HEK293T (cell line): ENCODE measurements at regions not wholly inside any gene's neighbourhood (a gene's known extent, or its start where the extent isn't known, plus 50 kb on each side); places are given as distances from the start of the nearest gene placed in this dataset.
"Not testable (repeated sequence)": the region's sequence is repeated elsewhere in the genome, so short reads cannot be mapped to it uniquely, and the experiment has no call there.

Experiments
- CTCF ChIA-PET: fragments of 350-600 bp; formaldehyde crosslinking; extraction: SDS; loops from one replicate; lab custom pipeline; 2021; ENCODE audit warnings: antibody characterized with exemption, inconsistent platforms; lab: Yijun Ruan, JAX
- POLR2A ChIA-PET: fragments of 350-600 bp; formaldehyde crosslinking; extraction: SDS; loops from one replicate; lab custom pipeline; 2020; ENCODE audit warnings: antibody characterized with exemption, inconsistent platforms; lab: Yijun Ruan, JAX
- DNase-seq: peaks from one replicate; pipeline ENCODE4 v3.0.0; 2012; ENCODE audit warnings: mixed read lengths; ENCODE audit errors: extremely low spot score
- ARNT ChIP-seq: fragments of 450-650 bp; IDR thresholded peaks from 2 replicates; pipeline ENCODE4 v1.6.1; 2017; ENCODE audit warnings: mild to moderate bottlenecking
- BHLHE40 ChIP-seq: fragments of 450-650 bp; IDR thresholded peaks from 2 replicates; pipeline ENCODE4 v1.6.1; 2016; ENCODE audit warnings: mild to moderate bottlenecking, moderate library complexity, borderline replicate concordance
- CTBP1 ChIP-seq: fragments of 450-650 bp; IDR thresholded peaks from 2 replicates; pipeline ENCODE4 v1.6.1; 2016; ENCODE audit warnings: borderline replicate concordance
- ELF4 ChIP-seq: fragments of 450-650 bp; IDR thresholded peaks from 2 replicates; pipeline ENCODE4 v1.6.1; 2017; ENCODE audit warnings: antibody characterized with exemption
- FOXA1 ChIP-seq: fragments of 450-650 bp; IDR thresholded peaks from 2 replicates; pipeline ENCODE4 v1.6.1; 2016; ENCODE audit warnings: mild to moderate bottlenecking
- FOXK2 ChIP-seq: fragments of 450-650 bp; IDR thresholded peaks from 2 replicates; pipeline ENCODE4 v1.6.1; 2016; ENCODE audit warnings: mild to moderate bottlenecking
- FOXM1 ChIP-seq: fragments of 450-650 bp; IDR thresholded peaks from 2 replicates; pipeline ENCODE4 v1.6.1; 2017; ENCODE audit warnings: mild to moderate bottlenecking, borderline replicate concordance
- HDGF ChIP-seq: fragments of 450-650 bp; IDR thresholded peaks from 2 replicates; pipeline ENCODE4 v1.6.1; 2017; ENCODE audit warnings: antibody characterized with exemption, borderline replicate concordance
- L3MBTL2 ChIP-seq: fragments of 450-650 bp; conservative IDR thresholded peaks from 2 replicates; pipeline ENCODE4 v1.6.1; 2016; ENCODE audit warnings: mild to moderate bottlenecking
- LEF1 ChIP-seq: fragments of 450-650 bp; IDR thresholded peaks from 2 replicates; pipeline ENCODE4 v1.6.1; 2017; ENCODE audit warnings: mild to moderate bottlenecking, borderline replicate concordance
- NFRKB ChIP-seq: fragments of 450-650 bp; IDR thresholded peaks from 2 replicates; pipeline ENCODE4 v1.6.1; 2016; ENCODE audit warnings: mild to moderate bottlenecking, moderate library complexity
- SP1 ChIP-seq: fragments of 450-650 bp; IDR thresholded peaks from 2 replicates; pipeline ENCODE4 v1.6.1; 2017
- SUZ12 ChIP-seq: fragments of 450-650 bp; IDR thresholded peaks from 2 replicates; pipeline ENCODE4 v1.6.1; 2016; ENCODE audit warnings: mild to moderate bottlenecking
- TARDBP ChIP-seq: fragments of 450-650 bp; IDR thresholded peaks from 2 replicates; pipeline ENCODE4 v1.6.1; 2016
- ZNF384 ChIP-seq: fragments of 450-650 bp; IDR thresholded peaks from 2 replicates; pipeline ENCODE4 v1.6.1; 2016
- TF ChIP-seq, protein P1 (sequence below): fragments of 450-650 bp; IDR thresholded peaks from 2 replicates; pipeline ENCODE4 v1.6.1; 2016

DNA sequence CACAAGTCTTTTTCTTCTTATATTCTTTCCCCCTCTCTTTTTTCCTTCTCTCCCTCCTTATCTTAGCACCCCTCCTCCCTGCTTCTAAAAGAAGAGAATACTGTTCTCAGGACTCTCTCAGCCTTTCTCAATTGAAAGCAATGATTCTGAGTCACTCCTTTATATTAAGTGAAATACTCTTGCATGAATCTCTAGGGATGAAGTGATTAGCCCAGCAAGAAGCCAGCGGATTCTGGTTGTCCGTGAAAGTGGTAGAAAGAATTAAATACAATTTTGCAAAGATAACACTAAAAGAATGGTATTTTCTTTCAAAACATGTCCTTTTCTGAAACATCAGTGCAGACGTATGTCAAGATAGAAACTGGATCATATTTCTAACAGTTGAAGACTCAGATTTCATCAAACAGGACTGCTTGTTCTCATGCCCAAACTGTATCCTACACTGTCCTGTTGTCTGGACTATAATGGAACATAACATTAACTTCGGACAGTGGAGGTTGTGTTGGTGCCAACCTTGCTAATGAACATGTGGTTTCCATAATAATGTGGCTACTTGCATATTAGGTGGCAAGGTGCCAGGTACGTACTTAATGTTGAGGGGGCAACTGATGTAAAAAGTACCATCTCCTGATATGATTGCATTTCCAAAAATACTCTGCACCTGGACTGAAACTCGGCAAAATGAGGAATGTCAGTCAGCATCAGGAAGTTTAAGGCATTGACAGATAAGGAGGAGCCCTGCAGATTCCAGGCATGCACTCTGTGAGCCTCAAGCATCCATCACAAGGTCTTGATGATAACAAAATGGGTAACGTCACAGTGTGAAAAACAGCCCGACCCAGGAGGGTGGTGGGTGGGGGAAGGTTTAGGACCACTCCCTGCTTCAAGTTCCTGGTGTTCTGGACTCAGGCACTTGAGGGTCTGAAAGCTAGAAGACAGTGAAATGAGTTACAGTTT, 357.2 kb downstream of the DLEU7 start:
- ChIA-PET POLR2A (no interaction called here), CTCF (no interaction called here)
- TF ChIP-seq CTBP1 (no peak), TARDBP (no peak), SP1 (no peak), FOXA1 (no peak), ARNT (no peak), NFRKB (no peak), BHLHE40 (no peak), FOXK2 (no peak), L3MBTL2 (no peak)
- TF ChIP-seq, protein P1, sequence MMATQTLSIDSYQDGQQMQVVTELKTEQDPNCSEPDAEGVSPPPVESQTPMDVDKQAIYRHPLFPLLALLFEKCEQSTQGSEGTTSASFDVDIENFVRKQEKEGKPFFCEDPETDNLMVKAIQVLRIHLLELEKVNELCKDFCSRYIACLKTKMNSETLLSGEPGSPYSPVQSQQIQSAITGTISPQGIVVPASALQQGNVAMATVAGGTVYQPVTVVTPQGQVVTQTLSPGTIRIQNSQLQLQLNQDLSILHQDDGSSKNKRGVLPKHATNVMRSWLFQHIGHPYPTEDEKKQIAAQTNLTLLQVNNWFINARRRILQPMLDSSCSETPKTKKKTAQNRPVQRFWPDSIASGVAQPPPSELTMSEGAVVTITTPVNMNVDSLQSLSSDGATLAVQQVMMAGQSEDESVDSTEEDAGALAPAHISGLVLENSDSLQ: no peak
- DNase-seq: no peak

DNA sequence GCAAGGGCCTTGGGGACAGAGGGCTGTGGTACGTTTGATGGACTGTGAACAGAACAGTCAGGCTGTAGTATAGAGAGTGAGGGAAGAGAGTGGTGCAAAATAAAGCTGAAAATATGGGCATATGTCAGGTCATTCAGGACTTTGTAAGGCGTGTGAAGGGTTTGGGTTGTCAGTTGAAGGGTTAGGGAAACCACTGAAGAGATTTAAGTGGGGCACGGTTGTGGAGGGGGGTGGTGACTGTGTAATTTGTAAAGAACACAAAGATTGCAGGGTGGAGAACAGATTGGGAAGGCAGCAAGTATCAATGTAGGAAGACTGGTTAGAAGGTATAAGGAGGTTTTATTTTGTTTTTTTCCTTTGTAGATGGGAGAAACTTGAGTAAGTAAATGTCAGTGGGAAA, 349.8 kb downstream of the DLEU7 start:
- DNase-seq: no peak
- POLR2A ChIA-PET: no interaction called here
- CTCF ChIA-PET: no interaction called here
- TF ChIP-seq TARDBP (no peak), BHLHE40 (no peak), HDGF (no peak), FOXK2 (no peak), ELF4 (no peak), LEF1 (no peak), ARNT (no peak), SP1 (no peak), FOXA1 (no peak), ZNF384 (no peak), NFRKB (no peak), CTBP1 (no peak), FOXM1 (no peak), L3MBTL2 (no peak), SUZ12 (no peak)
- TF ChIP-seq, protein P1: no peak

DNA sequence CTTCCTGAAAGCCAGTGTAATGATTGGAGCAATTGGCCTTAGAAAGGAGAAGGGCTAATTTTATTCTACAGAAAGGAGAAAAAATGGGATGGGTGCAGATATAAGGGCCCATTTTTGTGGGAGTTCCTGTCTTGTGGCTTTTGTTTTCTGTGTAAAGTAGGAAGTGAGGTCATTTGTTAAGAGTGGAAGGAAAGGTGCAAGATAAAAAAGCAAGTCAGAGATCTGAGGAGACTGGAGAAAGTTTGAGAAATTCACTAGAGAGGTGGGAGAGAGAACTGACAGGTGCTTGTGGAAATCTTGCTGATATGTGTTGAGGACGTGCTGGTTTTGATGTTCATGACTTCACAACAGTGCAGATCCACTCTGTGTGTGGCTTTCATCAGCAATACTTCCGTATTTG, 349.4 kb downstream of the DLEU7 start:
- TF ChIP-seq ELF4: no peak
- no peak for TF ChIP-seq ARNT
- TF ChIP-seq L3MBTL2: no peak
- no peak for TF ChIP-seq FOXA1
- TF ChIP-seq ZNF384: no peak
- no peak for TF ChIP-seq TARDBP
- TF ChIP-seq FOXK2: no peak
- no peak for TF ChIP-seq SUZ12
- CTCF ChIA-PET: no interaction called here
- POLR2A ChIA-PET: no interaction called here
- DNase-seq: no peak

DNA sequence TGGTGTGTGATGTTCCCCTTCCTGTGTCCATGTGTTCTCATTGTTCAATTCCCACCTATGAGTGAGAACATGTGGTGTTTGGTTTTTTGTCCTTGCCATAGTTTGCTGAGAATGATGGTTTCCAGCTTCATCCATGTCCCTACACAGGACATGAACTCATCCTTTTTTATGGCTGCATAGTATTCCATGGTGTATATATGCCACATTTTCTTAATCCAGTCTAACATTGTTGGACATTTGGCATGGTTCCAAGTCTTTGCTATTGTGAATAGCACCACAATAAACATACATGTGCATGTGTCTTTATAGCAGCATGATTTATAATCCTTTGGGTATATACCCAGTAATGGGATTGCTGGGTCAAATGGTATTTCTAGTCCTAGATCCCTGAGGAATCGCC, 340.3 kb downstream of the DLEU7 start:
- POLR2A ChIA-PET, DNase-seq, CTCF ChIA-PET: not testable (repeated sequence)

DNA sequence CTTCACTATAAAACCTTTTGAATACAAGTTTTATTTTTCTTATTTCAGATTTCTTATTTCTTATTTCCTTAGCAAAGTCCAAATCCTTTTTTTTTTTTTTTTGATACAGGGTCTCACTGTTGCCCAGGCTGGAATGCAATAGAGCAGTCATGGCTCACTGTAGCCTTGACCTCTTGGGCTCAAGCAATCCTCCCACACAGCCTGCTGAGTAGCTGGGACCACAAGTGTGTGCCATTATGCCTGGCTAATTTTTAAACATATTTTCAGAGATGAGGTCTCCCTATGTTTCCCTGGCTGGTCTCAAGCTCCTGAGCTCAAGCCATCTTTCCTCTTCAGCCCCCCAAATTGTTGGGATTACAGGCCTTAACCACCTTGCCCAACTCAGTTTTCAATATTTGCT, 334.3 kb downstream of the DLEU7 start:
- DNase-seq: no peak
- TF ChIP-seq FOXM1: no peak
- TF ChIP-seq FOXA1: no peak
- TF ChIP-seq FOXK2: no peak
- TF ChIP-seq TARDBP: no peak
- TF ChIP-seq ELF4: no peak
- TF ChIP-seq, protein P1: no peak
- no peak for TF ChIP-seq LEF1
- no peak for TF ChIP-seq HDGF
- no peak for TF ChIP-seq ZNF384
- TF ChIP-seq SUZ12: no peak
- ChIA-PET CTCF (no interaction called here), POLR2A (no interaction called here)

DNA sequence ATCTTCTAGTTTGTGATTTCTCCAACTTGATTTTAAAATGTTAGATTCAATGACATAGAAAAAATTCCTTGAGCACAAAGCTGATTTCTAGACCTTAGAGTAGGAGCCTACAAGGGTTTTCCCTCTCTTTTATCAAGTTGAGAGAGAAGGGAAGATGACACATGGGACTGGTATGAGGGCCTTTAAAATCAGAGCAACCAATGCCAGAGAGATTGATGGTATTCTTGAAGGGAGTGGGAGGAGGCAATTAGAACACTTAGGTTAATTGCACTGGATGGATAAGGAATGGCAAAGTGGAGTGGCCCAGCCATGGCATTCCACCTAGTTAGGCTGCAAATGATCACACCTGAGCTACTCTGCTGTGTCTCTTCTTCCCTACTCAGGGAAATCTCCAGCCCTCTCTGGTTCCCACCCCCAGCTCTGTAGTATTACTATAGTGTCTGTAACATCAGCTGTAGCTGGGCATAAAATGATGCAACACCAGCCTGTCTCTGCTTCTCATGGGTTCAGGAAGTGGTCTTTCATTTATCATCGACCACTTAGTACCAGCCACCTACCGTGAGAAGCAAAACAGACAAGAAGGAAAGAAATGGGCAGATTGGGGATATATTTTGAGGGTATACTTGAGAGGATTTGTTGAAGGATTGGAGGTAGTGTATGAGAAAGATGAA, 333.6 kb downstream of the DLEU7 start:
- DNase-seq: no peak
- ChIA-PET POLR2A (no interaction called here), CTCF (no interaction called here)
- no peak for TF ChIP-seq FOXA1
- no peak for TF ChIP-seq ARNT
- TF ChIP-seq NFRKB: no peak
- no peak for TF ChIP-seq L3MBTL2

DNA sequence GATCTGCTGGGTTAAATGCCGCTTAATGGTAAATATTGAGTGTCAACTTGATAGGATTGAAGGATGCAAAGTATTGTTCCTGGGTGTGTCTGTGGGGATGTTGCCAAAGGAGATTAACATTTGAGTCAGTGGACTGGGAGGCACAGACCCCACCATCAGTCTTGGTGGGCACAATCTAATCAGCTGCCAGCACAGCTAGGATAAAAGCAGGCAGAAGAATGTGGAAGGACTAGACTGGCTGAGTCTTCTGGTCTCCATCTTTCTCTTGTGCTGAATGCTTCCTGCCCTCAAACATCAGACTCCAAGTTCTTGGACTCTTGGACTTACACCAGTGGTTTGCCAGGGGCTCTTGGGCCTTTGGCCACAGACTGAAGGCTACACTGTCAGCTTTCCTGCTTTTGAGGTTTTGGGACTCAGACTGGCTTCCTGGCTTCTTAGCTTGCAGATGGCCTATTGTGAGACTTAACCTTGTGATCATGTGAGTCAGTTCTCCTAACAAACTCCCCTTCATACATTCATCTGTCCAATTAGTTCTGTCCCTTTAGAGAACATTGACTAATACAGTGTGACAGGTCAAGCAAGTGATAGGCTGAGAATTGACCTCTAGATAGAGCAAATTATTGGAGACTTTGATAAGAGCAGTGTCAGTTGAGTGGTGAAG, 332.5 kb downstream of the DLEU7 start:
- POLR2A ChIA-PET, CTCF ChIA-PET, DNase-seq: not testable (repeated sequence)
